SHP77 treated with DMSO at 0.1 percent for 48 hours (cell line): ENCODE measurements at regions not wholly inside any gene's neighbourhood (a gene's known extent, or its start where the extent isn't known, plus 50 kb on each side); places are given as distances from the start of the nearest gene placed in this dataset.

Experiments used
- DNase-seq: peaks from one replicate; lab custom pipeline; 2025; lab: John Stamatoyannopoulos, UW

- DNase-seq: no peak
Measured at GRCh38 chr11:70872955-70873735, 379.2 kb downstream of the SHANK2 start.

- no peak for DNase-seq
Measured at GRCh38 chr11:70873736-70874412, 378.5 kb downstream of the SHANK2 start.

GRCh38 chr11:70876685-70877084 lies 375.7 kb downstream of the SHANK2 start:
- no peak for DNase-seq

- DNase-seq: no peak
Measured at GRCh38 chr11:70877151-70877550, 375.2 kb downstream of the SHANK2 start.

- no peak for DNase-seq
Measured at GRCh38 chr11:70878366-70878765, 374.0 kb downstream of the SHANK2 start.

- no peak for DNase-seq
Measured at GRCh38 chr11:70879601-70880285, 372.6 kb downstream of the SHANK2 start.

GRCh38 chr11:70880416-70880815 lies 372.0 kb downstream of the SHANK2 start:
- no peak for DNase-seq

- no peak for DNase-seq
Measured at GRCh38 chr11:70881948-70882715, 370.2 kb downstream of the SHANK2 start.

GRCh38 chr11:70882716-70883085 lies 369.7 kb downstream of the SHANK2 start:
- DNase-seq: no peak

- no peak for DNase-seq
Measured at GRCh38 chr11:70883323-70883940, 368.9 kb downstream of the SHANK2 start.

- DNase-seq: no peak
Measured at GRCh38 chr11:70883973-70884623, 368.3 kb downstream of the SHANK2 start.

- no peak for DNase-seq
Measured at GRCh38 chr11:70885281-70886231, 366.8 kb downstream of the SHANK2 start.

- no peak for DNase-seq
Measured at GRCh38 chr11:70886256-70886655, 366.1 kb downstream of the SHANK2 start.

- no peak for DNase-seq
Measured at GRCh38 chr11:70886676-70887541, 365.5 kb downstream of the SHANK2 start.

- DNase-seq: no peak
Measured at GRCh38 chr11:70887542-70887827, 364.9 kb downstream of the SHANK2 start.

GRCh38 chr11:70888061-70888460 lies 364.3 kb downstream of the SHANK2 start:
- DNase-seq: no peak

GRCh38 chr11:70889411-70889810 lies 363.0 kb downstream of the SHANK2 start:
- DNase-seq: no peak

GRCh38 chr11:70891844-70892380 lies 360.5 kb downstream of the SHANK2 start:
- no peak for DNase-seq

- DNase-seq: no peak
Measured at GRCh38 chr11:70892889-70893288, 359.5 kb downstream of the SHANK2 start.
